ENCODE measurements at regions not wholly inside any gene's neighbourhood (a gene's known extent, or its start where the extent isn't known, plus 50 kb on each side); places are given as distances from the start of the nearest gene placed in this dataset.

GRCh38 chr2:39498786-39499185, 61.7 kb upstream of the MAP4K3 start:
- Histone ChIP-seq H3K4me3 (ENCODE audit: low read length) (no peak overlapping the region), H3K27me3 (ENCODE audit: control insufficient read depth, insufficient read depth, low read length, poor library complexity, severe bottlenecking) (no peaks in the 10 kb centered on the region), H3K36me3 (ENCODE audit: control insufficient read depth, insufficient read depth, low read length) (no peaks in the 10 kb centered on the region), H3K9me3 (ENCODE audit: control insufficient read depth, low read length) (no peaks in the 10 kb centered on the region), H3K27ac (ENCODE audit: low read depth, low read length) (no peak overlapping the region), H3K9ac (ENCODE audit: extremely low read depth, low read length, poor library complexity, severe bottlenecking) (no peak overlapping the region), H3K4me1 (ENCODE audit: control insufficient read depth, insufficient read depth, low read length) (no peaks in the 10 kb centered on the region)
- no peaks in the 10 kb centered on the region for H3K9me3 Mint-ChIP-seq
- H3K27ac Mint-ChIP-seq, result no peak overlapping the region
- WGBS, 2 experiments (ENCODE audit: insufficient coverage in 1 of 2, insufficient read length in 1 of 2), result 93 to 100% methylated on average over 2 to 4 of the region's 4 CpGs
- peaks cover 7% of the 10 kb centered on the region for H3K4me1 Mint-ChIP-seq
- TF ChIP-seq CTCF (conservative IDR thresholded peaks at IDR 0.05), result no peak
- no peaks in the 10 kb centered on the region for H3K27me3 Mint-ChIP-seq (ENCODE audit: insufficient read depth)
- no peak overlapping the region for H3K4me3 Mint-ChIP-seq
- H3K36me3 Mint-ChIP-seq (ENCODE audit: low read depth), result no peaks in the 10 kb centered on the region
- no peak for DNase-seq

GRCh38 chr2:39499336-39499735, 62.3 kb upstream of the MAP4K3 start:
- DNase-seq, result no peak
- Mint-ChIP-seq H3K9me3 (no peaks in the 10 kb centered on the region), H3K36me3 (ENCODE audit: low read depth) (no peaks in the 10 kb centered on the region), H3K4me3 (no peak overlapping the region), H3K4me1 (peaks cover 10% of the 10 kb centered on the region), H3K27me3 (ENCODE audit: insufficient read depth) (no peaks in the 10 kb centered on the region), H3K27ac (no peak overlapping the region)
- Histone ChIP-seq H3K9ac (ENCODE audit: extremely low read depth, low read length, poor library complexity, severe bottlenecking) (no peak overlapping the region), H3K9me3 (ENCODE audit: control insufficient read depth, low read length) (no peaks in the 10 kb centered on the region), H3K27ac (ENCODE audit: low read depth, low read length) (no peak overlapping the region), H3K4me3 (ENCODE audit: low read length) (no peak overlapping the region), H3K36me3 (ENCODE audit: control insufficient read depth, insufficient read depth, low read length) (no peaks in the 10 kb centered on the region), H3K27me3 (ENCODE audit: control insufficient read depth, insufficient read depth, low read length, poor library complexity, severe bottlenecking) (no peaks in the 10 kb centered on the region), H3K4me1 (ENCODE audit: control insufficient read depth, insufficient read depth, low read length) (no peaks in the 10 kb centered on the region)
- WGBS, 2 experiments (ENCODE audit: insufficient coverage in 1 of 2, insufficient read length in 1 of 2), result 94 to 97% methylated on average over 2 of the region's 2 CpGs
- no peak for TF ChIP-seq CTCF (conservative IDR thresholded peaks at IDR 0.05)

- no peaks in the 10 kb centered on the region for H3K9me3 ChIP-seq (ENCODE audit: control insufficient read depth, low read length)
- H3K9me3 Mint-ChIP-seq, result no peaks in the 10 kb centered on the region
- H3K27ac ChIP-seq (ENCODE audit: low read depth, low read length), result no peak overlapping the region
- H3K36me3 Mint-ChIP-seq (ENCODE audit: low read depth), result no peaks in the 10 kb centered on the region
- WGBS, 2 experiments (ENCODE audit: insufficient coverage in 1 of 2, insufficient read length in 1 of 2), result 97 to 100% methylated on average over 1 of the region's 1 CpG
- TF ChIP-seq CTCF (conservative IDR thresholded peaks at IDR 0.05), result no peak
- DNase-seq, result no peak
- H3K4me3 Mint-ChIP-seq, result no peak overlapping the region
- peaks cover 8% of the 10 kb centered on the region for H3K4me1 Mint-ChIP-seq
- no peak overlapping the region for H3K4me3 ChIP-seq (ENCODE audit: low read length)
- H3K27ac Mint-ChIP-seq, result no peak overlapping the region
- H3K4me1 ChIP-seq (ENCODE audit: control insufficient read depth, insufficient read depth, low read length), result no peaks in the 10 kb centered on the region
- H3K36me3 ChIP-seq (ENCODE audit: control insufficient read depth, insufficient read depth, low read length), result no peaks in the 10 kb centered on the region
- H3K27me3 Mint-ChIP-seq (ENCODE audit: insufficient read depth), result no peaks in the 10 kb centered on the region
- H3K27me3 ChIP-seq (ENCODE audit: control insufficient read depth, insufficient read depth, low read length, poor library complexity, severe bottlenecking), result no peaks in the 10 kb centered on the region
- no peak overlapping the region for H3K9ac ChIP-seq (ENCODE audit: extremely low read depth, low read length, poor library complexity, severe bottlenecking)
Observed at GRCh38 chr2:39501412-39501811, 64.3 kb upstream of the MAP4K3 start.

All from endodermal cell (in vitro differentiated cells).